GM18505 (cell line): ENCODE measurements at regions not wholly inside any gene's neighbourhood (a gene's known extent, or its start where the extent isn't known, plus 50 kb on each side); places are given as distances from the start of the nearest gene placed in this dataset.

Experiments
- ATAC-seq: cut with Tn5 transposase; IDR thresholded peaks from one replicate; pipeline ENCODE4 v1.9.1; 2021; ENCODE audit not compliant: unreplicated experiment
- POLR2A ChIP-seq: IDR thresholded peaks from 4 replicates; pipeline ENCODE4 v1.6.1; 2011; ENCODE audit warnings: borderline replicate concordance; ENCODE audit not compliant: insufficient read depth, insufficient read length; ENCODE audit errors: extremely low read depth

DNA sequence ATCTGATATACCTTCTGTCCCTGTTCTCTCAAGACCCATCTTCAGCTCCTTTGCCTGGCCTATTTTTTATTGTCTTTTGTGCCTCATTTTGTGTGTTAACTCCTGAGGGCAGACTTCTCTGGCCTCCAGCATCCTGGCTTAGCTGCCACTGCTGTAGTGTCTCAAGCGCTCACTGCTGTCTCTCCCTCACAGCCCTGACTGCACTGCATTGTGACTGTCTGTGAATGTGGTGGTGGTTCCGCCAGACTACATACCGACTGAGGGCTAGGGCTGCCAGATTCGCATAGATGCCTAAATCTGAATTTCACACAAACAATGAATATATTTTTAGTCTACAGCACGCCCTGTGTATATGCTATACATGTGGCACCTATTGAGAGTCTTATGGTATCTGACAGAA lies 1088.9 kb upstream of the TMEM132C start:
- TF ChIP-seq POLR2A = no peak
- no peak for ATAC-seq

DNA sequence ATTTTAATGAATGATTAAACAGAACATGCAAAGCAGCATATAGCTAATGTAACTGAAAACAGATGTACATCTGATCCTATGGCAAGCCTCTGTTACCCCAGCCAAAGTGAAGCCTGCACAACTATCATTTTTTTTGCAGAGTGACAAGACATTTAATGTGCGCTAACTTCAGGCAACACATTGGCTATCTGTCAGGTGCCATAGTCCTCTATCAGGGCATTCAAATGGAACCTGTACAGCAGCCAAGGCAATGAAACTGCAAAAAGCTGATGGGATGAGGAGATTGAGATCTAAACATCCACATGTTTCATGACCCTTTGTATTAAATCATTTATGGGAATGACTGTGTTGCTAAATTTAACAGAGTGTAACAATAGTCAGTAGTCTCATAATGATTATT lies 1088.5 kb upstream of the TMEM132C start:
- no peak for TF ChIP-seq POLR2A
- ATAC-seq = no peak

DNA sequence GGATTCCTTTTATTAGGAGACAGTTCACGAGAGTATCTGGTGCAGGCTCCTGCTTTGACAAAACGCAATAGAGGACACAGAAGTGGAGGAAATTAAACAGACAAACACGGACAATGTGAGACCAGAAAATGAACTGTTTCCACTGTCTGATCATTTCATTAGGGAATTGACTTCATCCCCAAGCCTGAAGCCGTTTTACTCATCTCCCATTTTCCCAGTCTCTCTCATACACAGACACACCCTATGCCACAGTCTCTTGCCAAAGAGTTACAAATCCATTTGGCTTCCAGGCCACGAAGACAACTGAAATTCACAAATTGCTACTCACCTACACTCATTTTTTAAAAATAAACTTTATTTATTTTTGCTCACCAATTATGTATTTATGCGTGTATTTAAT lies 1087.8 kb upstream of the TMEM132C start:
- ATAC-seq = no peak
- no peak for TF ChIP-seq POLR2A

DNA sequence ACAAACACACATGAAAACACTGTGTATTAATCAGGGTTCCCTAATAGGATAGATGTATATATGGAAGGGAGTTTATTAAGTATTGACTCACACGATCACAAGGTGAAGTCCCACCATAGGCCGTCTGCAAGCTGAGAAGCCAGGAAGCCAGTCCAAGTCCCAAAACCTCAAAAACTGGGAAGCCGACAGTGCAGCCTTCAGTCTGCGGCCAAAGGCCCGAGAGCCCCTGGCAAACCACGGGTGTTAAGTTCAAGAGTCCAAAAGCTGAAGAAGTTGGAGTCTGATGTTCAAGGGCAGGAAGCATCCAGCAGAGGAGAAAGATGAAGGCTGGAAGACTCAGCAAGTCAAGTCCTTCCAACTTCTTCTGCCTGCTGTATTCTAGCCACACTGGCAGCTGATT lies 1085.0 kb upstream of the TMEM132C start:
- no peak for TF ChIP-seq POLR2A
- ATAC-seq = no peak

DNA sequence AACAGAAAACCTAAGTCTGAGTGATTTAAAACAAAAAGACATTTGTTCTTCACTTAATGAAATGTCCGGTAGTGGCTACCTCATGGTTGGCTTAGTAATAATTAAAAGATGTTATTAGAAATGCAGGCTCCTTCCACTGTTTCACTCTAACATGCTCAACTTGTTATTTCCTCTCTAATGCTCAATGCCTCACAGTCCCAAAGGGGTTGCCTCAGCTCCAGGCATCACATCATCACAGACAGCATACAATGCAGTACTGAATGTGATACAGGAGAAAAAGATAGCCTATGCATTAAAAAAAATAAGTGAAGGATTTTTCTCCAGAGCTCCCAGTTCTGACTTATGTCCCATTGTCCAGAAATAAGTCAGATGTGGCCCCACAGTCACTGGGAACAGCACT lies 1077.0 kb upstream of the TMEM132C start:
- no peak for ATAC-seq

DNA sequence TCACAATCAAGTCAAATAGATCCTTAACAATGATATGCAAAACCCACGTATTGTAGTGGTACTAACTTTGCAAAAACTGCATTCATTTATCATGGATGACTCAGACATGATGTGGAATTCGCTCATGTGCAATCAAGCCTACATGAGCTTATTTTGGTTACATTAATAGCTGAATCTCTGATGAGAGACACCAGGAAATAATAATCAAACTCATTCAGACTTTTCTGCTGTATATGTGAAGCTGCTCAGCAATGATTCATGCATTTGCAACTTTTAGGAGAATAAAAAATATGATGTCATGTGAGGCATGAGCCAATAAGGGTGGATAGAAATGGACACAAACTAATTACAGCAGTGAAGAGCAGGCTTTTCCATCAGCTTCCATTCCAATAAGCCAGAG lies 1075.8 kb upstream of the TMEM132C start:
- ATAC-seq = no peak
- no peak for TF ChIP-seq POLR2A

More for the DNA sequence above, 1077.0 kb upstream of the TMEM132C start:
- TF ChIP-seq POLR2A = no peak

DNA sequence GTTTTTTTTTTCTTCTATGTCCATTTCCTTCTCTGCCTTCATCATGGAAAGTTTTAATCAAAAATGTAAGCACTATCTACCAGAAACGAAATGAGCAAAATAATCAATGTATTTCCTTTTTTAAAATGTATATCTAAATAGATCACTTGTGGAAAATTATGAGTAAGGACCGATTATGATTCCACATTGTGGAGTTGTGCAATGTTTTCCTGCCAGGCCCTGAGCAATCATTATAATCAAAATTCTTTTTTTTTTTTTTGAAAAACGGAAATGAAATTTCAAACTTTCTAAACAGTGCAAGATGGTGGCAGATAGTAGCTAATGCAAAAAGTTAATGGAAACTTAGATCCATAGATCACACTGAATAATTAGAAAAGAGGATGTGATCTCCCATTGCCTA lies 1074.6 kb upstream of the TMEM132C start:
- no peak for ATAC-seq
- TF ChIP-seq POLR2A = no peak

DNA sequence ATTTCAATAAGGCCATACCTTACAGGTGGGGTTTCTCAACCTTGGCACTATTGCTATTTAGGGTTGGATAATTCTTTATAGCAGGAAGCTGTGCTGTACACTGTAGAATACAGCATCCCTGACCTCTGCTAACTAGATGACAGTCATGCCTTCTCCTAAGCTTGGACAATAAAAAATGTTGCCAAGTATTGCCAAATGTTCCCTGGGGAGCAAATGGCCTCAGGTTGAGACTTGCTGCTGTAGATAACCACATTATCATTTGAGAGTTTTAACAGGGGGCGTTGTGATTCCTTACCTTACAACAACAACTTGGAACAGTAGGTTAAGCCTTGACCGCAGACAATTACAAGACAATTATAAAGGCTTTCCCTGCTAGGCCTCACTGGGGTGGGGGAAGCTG lies 1073.6 kb upstream of the TMEM132C start:
- ATAC-seq = no peak
- TF ChIP-seq POLR2A = no peak

DNA sequence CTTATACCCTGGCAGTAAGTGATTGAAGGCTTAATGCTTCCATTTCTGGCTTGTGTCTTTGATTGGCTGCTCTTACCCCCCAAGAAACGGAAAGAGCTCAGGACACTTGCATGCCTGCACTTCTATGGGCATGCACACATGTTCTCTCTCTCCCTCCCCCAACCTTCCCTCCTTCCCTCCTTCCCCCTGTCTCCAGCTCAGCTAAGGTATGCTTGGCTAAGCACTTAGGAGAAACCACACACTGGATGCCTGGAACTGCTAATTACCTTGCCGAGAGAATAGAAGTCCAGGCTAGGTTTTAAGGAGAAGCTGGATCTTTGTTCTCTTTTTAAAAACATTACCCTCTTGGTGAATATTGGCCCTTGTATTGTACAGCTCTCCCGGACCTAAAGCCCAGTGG lies 1072.8 kb upstream of the TMEM132C start:
- no peak for TF ChIP-seq POLR2A
- no peak for ATAC-seq

DNA sequence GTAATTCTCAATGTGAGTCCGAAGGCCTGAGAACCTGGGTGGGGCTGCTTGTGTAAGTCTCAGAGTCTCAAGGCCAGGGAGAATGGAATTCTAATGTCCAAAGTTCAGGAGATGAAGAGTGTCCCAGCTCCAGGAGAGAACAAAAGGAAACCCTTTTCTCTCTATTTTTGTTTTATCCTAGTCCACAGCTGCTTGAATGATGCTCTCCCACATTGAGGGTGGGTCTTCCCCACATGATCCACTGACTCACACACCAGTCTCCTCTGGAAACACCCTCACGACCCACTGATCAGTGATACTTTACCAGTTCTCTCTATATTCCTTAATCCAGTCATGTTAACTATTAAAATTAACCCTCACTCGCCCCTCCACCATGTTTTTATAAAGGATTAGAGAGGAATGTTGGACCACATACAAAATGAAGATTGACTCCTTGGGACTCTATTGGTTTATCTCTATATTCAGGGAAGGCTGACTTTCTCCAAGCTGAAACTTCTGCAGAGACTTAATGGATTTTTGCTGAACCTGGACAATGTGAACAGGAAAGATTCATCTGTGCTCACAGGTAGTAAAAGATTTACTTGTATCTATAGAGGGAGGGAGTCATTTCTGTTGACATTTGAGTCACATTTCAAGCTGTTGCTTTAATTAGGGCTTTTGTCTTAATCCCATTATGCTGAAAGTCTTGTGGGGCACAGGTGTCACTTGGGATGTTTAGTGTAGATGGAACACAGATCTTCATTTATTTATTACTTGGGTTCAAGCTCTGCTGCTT lies 1061.0 kb upstream of the TMEM132C start:
- ATAC-seq = no peak
- TF ChIP-seq POLR2A = no peak

DNA sequence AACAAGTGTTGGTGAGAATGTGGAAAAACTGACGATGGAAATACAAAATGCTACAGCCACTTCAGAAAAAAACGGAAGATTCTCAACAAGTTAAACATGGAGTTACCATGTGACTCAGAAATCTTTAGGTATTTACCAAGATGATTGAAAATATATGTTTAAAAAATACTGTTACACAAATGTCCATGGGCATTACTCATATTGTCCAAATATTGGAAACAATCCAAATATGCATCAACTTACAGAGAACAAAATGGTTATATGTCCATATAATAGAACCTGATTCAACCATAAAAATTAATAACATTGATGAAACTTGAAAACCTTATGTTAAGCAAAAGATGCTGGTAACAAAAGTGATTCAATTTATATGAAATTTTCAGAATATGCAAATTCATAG lies 1057.7 kb upstream of the TMEM132C start:
- ATAC-seq = no peak
- no peak for TF ChIP-seq POLR2A

DNA sequence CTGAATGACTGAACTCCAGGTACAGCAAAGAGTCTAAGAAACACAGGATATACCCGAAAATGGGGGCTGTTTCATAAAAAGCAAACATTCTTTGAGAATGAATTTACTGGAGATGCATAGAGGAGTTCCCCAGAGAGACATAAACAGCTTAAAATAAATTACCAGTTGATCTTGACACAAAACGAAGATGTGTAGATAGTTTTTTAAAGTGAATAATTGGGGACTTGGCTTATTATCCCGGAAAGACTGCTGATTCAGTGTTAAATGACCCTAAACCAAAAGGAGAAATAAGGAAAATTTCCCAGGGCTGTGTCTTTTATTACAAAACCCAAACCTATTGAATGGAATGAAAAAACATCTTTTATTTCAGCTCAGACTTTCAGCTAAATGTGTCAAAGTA lies 1052.8 kb upstream of the TMEM132C start:
- no peak for TF ChIP-seq POLR2A
- no peak for ATAC-seq

DNA sequence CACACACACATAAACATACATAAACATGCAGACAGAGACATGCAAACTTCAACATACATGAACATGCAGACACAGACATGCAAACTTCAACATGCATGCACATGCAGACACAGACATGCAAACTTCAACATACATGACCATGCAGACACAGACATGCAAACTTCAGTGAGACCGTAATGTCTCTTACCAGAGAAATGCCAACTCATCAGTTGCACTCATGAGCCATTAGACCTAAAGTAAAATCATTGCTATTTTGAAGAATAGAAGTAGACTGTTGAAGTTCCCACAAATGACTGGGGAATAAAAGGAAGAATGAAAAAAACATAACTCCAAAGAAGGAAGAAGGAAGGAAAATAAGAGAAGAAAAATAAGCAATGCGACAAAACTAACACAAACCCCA lies 1044.0 kb upstream of the TMEM132C start:
- ATAC-seq = no peak
- TF ChIP-seq POLR2A = no peak

DNA sequence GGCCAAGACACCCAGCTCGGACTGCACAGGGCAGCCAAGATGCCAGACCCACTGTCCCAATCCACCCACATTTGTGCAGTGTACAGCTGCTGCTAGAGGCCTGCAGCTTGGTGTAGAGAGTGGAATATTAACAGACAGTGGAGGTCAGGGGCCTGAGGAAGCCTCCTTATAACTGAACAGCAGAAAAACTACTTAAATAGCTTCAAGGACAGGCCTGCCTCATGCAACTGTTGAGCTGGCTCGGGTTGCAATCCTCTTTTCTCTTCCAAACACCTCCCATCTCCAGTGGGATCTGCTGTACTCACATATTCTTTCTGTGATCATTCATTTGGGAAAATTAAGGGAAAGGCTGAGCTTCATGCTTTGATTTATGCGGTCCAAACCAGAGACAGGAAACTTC lies 1043.2 kb upstream of the TMEM132C start:
- no peak for ATAC-seq
- no peak for TF ChIP-seq POLR2A

DNA sequence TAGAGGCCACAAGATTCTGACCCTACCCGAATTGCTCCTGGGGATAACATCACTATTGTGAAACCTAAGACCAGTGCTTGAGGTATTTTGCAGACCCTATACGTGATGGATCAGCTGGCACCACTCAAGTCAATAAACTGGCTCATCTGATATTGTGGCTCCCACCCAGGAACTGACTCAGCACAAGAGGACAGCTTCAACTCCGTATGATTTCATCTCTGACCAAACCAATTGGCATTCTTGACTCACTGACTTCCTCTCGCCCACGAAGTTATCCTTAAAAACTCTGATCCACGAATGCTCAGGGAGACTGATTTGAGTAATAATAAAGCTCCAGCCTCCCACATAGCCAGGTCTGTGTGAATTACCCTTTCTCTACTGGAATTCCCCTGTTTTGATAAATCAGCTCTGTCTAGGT lies 1036.1 kb upstream of the TMEM132C start:
- ATAC-seq = no peak
- TF ChIP-seq POLR2A = no peak
